ENCODE measurements at regions not wholly inside any gene's neighbourhood (a gene's known extent, or its start where the extent isn't known, plus 50 kb on each side); places are given as distances from the start of the nearest gene placed in this dataset.

DNA sequence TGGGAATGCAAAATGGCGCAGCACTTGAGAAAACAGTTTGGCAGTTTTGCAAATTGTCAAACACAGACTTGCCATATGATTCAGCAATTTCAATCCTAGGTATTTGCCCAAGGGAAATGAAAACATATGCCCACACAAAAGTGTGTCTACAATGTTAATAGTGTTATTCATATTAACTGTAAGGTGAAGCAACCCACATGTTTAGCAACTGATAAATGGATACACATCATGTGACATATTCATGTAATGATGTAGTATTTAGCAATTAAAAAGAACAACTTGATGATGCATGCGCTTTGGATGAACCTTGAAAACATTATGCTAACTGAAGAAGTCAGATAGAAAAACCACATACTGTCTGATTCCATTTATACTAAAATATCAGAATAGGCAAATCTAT, 539.0 kb upstream of the PPP2R3A start:
- TF ChIP-seq, protein P1, sequence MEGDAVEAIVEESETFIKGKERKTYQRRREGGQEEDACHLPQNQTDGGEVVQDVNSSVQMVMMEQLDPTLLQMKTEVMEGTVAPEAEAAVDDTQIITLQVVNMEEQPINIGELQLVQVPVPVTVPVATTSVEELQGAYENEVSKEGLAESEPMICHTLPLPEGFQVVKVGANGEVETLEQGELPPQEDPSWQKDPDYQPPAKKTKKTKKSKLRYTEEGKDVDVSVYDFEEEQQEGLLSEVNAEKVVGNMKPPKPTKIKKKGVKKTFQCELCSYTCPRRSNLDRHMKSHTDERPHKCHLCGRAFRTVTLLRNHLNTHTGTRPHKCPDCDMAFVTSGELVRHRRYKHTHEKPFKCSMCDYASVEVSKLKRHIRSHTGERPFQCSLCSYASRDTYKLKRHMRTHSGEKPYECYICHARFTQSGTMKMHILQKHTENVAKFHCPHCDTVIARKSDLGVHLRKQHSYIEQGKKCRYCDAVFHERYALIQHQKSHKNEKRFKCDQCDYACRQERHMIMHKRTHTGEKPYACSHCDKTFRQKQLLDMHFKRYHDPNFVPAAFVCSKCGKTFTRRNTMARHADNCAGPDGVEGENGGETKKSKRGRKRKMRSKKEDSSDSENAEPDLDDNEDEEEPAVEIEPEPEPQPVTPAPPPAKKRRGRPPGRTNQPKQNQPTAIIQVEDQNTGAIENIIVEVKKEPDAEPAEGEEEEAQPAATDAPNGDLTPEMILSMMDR (IDR thresholded peaks at IDR 0.05) = no peak
- no peak for TF ChIP-seq POLR2A (IDR thresholded peaks at IDR 0.05)
